ENCODE measurements at regions not wholly inside any gene's neighbourhood (a gene's known extent, or its start where the extent isn't known, plus 50 kb on each side); places are given as distances from the start of the nearest gene placed in this dataset.

- TF ChIP-seq, protein P1, sequence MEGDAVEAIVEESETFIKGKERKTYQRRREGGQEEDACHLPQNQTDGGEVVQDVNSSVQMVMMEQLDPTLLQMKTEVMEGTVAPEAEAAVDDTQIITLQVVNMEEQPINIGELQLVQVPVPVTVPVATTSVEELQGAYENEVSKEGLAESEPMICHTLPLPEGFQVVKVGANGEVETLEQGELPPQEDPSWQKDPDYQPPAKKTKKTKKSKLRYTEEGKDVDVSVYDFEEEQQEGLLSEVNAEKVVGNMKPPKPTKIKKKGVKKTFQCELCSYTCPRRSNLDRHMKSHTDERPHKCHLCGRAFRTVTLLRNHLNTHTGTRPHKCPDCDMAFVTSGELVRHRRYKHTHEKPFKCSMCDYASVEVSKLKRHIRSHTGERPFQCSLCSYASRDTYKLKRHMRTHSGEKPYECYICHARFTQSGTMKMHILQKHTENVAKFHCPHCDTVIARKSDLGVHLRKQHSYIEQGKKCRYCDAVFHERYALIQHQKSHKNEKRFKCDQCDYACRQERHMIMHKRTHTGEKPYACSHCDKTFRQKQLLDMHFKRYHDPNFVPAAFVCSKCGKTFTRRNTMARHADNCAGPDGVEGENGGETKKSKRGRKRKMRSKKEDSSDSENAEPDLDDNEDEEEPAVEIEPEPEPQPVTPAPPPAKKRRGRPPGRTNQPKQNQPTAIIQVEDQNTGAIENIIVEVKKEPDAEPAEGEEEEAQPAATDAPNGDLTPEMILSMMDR (IDR thresholded peaks at IDR 0.05; ENCODE audit: extremely low read depth in 1 of 2, insufficient read depth in 1 of 2, low read depth in 1 of 2, low read length in 2 of 2): no peak
- TF ChIP-seq POLR2A (IDR thresholded peaks at IDR 0.05; ENCODE audit: low read depth, low read length): no peak
- no peak for TF ChIP-seq MYC (IDR thresholded peaks at IDR 0.05; ENCODE audit: low read depth, low read length)
- no peak for TF ChIP-seq EZH2 (IDR thresholded peaks at IDR 0.05; ENCODE audit: borderline replicate concordance, low read depth, low read length, severe bottlenecking)
- no peak for TF ChIP-seq POLR2AphosphoS5 (IDR thresholded peaks at IDR 0.05; ENCODE audit: insufficient read depth, low read depth, low read length)
- TF ChIP-seq FOS (IDR thresholded peaks at IDR 0.05; ENCODE audit: borderline replicate concordance, insufficient read depth, low read length): no peak
Measured at GRCh38 chr4:52317981-52318380, 266.9 kb downstream of the SPATA18 start.
